GM23338 (cell line): ENCODE measurements at regions not wholly inside any gene's neighbourhood (a gene's known extent, or its start where the extent isn't known, plus 50 kb on each side); places are given as distances from the start of the nearest gene placed in this dataset.

Experiments
- ATAC-seq: fragments of 200-7000 bp; cut with Tn5 transposase; 3 replicates; pipeline ENCODE4 v1.9.1; 2020
- DNase-seq: peaks from one replicate; pipeline ENCODE4 v3.0.0-alpha.2; 2015; ENCODE audit warnings: low spot score
- H2AFZ ChIP-seq: fragments of 200-600 bp; sonication (generic); 2 replicates; pipeline ENCODE4 v1.8.0; 2016; ENCODE audit warnings: antibody characterized with exemption, mild to moderate bottlenecking, moderate library complexity
- H3F3A ChIP-seq: fragments of 200-600 bp; sonication (generic); replicated peaks from 2 replicates; pipeline ENCODE4 v1.8.0; 2017; ENCODE audit warnings: antibody characterized with exemption, mixed run types, low read depth
- H3K27ac ChIP-seq: fragments of 200-600 bp; sonication (generic); 2 replicates; pipeline ENCODE4 v1.6.1; 2016; ENCODE audit warnings: low read depth
- H3K27me3 ChIP-seq: fragments of 200-600 bp; sonication (generic); 2 replicates; pipeline ENCODE4 v1.8.0; 2016; ENCODE audit warnings: mild to moderate bottlenecking, mixed run types, moderate library complexity; ENCODE audit not compliant: insufficient read depth
- H3K36me3 ChIP-seq: fragments of 200-600 bp; sonication (generic); 2 replicates; pipeline ENCODE4 v1.8.0; 2016; ENCODE audit warnings: mild to moderate bottlenecking; ENCODE audit not compliant: insufficient read depth
- H3K4me1 ChIP-seq: fragments of 200-600 bp; sonication (generic); 2 replicates; pipeline ENCODE4 v1.8.0; 2016; ENCODE audit warnings: mild to moderate bottlenecking, moderate library complexity; ENCODE audit not compliant: insufficient read depth
- H3K4me2 ChIP-seq: fragments of 200-600 bp; sonication (generic); 2 replicates; pipeline ENCODE4 v1.7.1; 2017; ENCODE audit warnings: mixed run types
- H3K4me3 ChIP-seq: fragments of 200-600 bp; sonication (generic); 2 replicates; pipeline ENCODE4 v1.6.1; 2016; ENCODE audit warnings: mixed run types
- H3K79me2 ChIP-seq: fragments of 200-600 bp; sonication (generic); replicated peaks from 2 replicates; pipeline ENCODE4 v1.8.0; 2017; ENCODE audit warnings: mild to moderate bottlenecking; ENCODE audit not compliant: insufficient read depth
- H3K9me2 ChIP-seq: fragments of 200-600 bp; sonication (generic); 2 replicates; pipeline ENCODE4 v1.8.0; 2017; ENCODE audit not compliant: insufficient read depth
- H4K20me1 ChIP-seq: fragments of 200-600 bp; sonication (generic); replicated peaks from 2 replicates; pipeline ENCODE4 v1.8.0; 2017; ENCODE audit warnings: mild to moderate bottlenecking; ENCODE audit not compliant: insufficient read depth
- H3K27ac Mint-ChIP-seq: 2 replicates; pipeline ENCODE4 v1.8.0; 2020; ENCODE audit warnings: inconsistent platforms, mild to moderate bottlenecking, moderate library complexity, mixed read lengths
- H3K27me3 Mint-ChIP-seq: 3 replicates; pipeline ENCODE4 v1.8.0; 2022; ENCODE audit warnings: low read depth, mild to moderate bottlenecking, moderate library complexity, mixed read lengths, inconsistent platforms; ENCODE audit not compliant: insufficient read depth, poor library complexity
- H3K36me3 Mint-ChIP-seq: 3 replicates; pipeline ENCODE4 v1.8.0; 2021; ENCODE audit warnings: low read depth, mild to moderate bottlenecking, inconsistent platforms, moderate library complexity, mixed read lengths
- H3K4me1 Mint-ChIP-seq: 3 replicates; pipeline ENCODE4 v1.8.0; 2020; ENCODE audit warnings: mild to moderate bottlenecking, inconsistent platforms, mixed read lengths
- H3K4me3 Mint-ChIP-seq: 3 replicates; pipeline ENCODE4 v1.8.0; 2021; ENCODE audit warnings: moderate library complexity, mild to moderate bottlenecking, inconsistent platforms, mixed read lengths
- H3K9me3 Mint-ChIP-seq: 3 replicates; pipeline ENCODE4 v1.8.0; 2020; ENCODE audit warnings: moderate library complexity, mild to moderate bottlenecking, inconsistent platforms, mixed read lengths
- CREB1 ChIP-seq: fragments of 250-450 bp; sonication (Bioruptor Pico); IDR thresholded peaks from 2 replicates; pipeline ENCODE4 v1.5.0; 2020; ENCODE audit warnings: low read depth, mild to moderate bottlenecking, moderate library complexity
- EZH2 ChIP-seq: fragments of 200-600 bp; sonication (generic); IDR thresholded peaks from one replicate; pipeline ENCODE4 v1.8.0; 2017; ENCODE audit warnings: antibody characterized with exemption, mild to moderate bottlenecking, low read depth; ENCODE audit not compliant: unreplicated experiment
- EZH2phosphoT487 ChIP-seq: fragments of 200-600 bp; sonication (generic); IDR thresholded peaks from one replicate; pipeline ENCODE4 v1.8.1; 2018; ENCODE audit warnings: antibody characterized with exemption; ENCODE audit not compliant: unreplicated experiment
- JUNB ChIP-seq: IDR thresholded peaks from one replicate; pipeline ENCODE4 v1.6.1; 2016; ENCODE audit warnings: antibody characterized with exemption; ENCODE audit not compliant: unreplicated experiment
- NANOG ChIP-seq: IDR thresholded peaks from 2 replicates; pipeline ENCODE4 v1.6.1; 2016; ENCODE audit warnings: antibody characterized with exemption, borderline replicate concordance
- POLR2AphosphoS5 ChIP-seq: IDR thresholded peaks from 2 replicates; pipeline ENCODE4 v1.6.1; 2016; ENCODE audit warnings: antibody characterized with exemption, low read depth
- STAT1 ChIP-seq: IDR thresholded peaks from one replicate; pipeline ENCODE4 v1.6.1; 2016; ENCODE audit warnings: antibody characterized with exemption; ENCODE audit not compliant: unreplicated experiment
- ZNF114 ChIP-seq: fragments of 250-450 bp; sonication (Bioruptor Pico); IDR thresholded peaks from 2 replicates; pipeline ENCODE4 v1.5.0; 2020; ENCODE audit warnings: mild to moderate bottlenecking, moderate library complexity
- ZNF331 ChIP-seq: fragments of 250-450 bp; sonication (Bioruptor Pico); IDR thresholded peaks from 2 replicates; pipeline ENCODE4 v1.5.0; 2020; ENCODE audit warnings: low read depth, mild to moderate bottlenecking, moderate library complexity
- TF ChIP-seq, protein P1 (sequence below): IDR thresholded peaks from one replicate; pipeline ENCODE4 v1.6.1; 2018; ENCODE audit warnings: antibody characterized with exemption; ENCODE audit not compliant: unreplicated experiment
- TF ChIP-seq, protein P2 (sequence below): IDR thresholded peaks from 2 replicates; pipeline ENCODE4 v1.6.1; 2016; ENCODE audit warnings: antibody characterized with exemption
- TF ChIP-seq, protein P3 (sequence below): fragments of 250-450 bp; sonication (Bioruptor Pico); IDR thresholded peaks from 2 replicates; pipeline ENCODE4 v1.5.0; 2020; ENCODE audit warnings: mild to moderate bottlenecking, moderate library complexity
- TF ChIP-seq, protein P4 (sequence below), 2 experiments: fragments of 200-600 bp in 1 of 2; sonication (generic) in 1 of 2; conservative IDR thresholded peaks; 2 replicates each; pipeline versions ENCODE4 v1.5.1 to v1.6.1; 2016 to 2017; ENCODE audit warnings: antibody characterized with exemption in 2 of 2, low read depth in 2 of 2, mild to moderate bottlenecking in 2 of 2, moderate library complexity in 1 of 2

DNA sequence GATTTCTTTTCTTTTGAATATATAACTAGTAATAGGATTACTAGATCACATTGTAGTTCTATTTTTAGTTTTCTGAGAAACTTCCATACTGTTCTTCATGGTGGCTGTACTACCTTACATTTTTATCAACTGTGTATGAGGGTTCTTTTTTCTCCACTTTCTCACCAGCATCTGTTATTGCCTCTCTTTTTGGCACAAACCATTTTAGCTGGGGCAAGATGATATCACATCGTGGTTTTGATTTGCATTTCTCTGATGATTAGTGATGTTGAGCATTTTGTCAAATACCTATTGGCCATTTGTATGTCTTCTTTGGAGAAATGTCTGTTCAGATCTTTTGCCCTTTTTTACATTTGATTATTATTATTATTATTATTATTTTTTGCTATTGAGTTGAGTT, 86.1 kb upstream of the TCF21 start:
- no peaks in the 10 kb centered on the region for H3K79me2 ChIP-seq
- H3K4me1 ChIP-seq: no peaks in the 10 kb centered on the region
- no peaks in the 10 kb centered on the region for H4K20me1 ChIP-seq
- H3K4me1 Mint-ChIP-seq: no peaks in the 10 kb centered on the region
- H3K36me3 Mint-ChIP-seq: no peaks in the 10 kb centered on the region
- H3K27me3 ChIP-seq: no peaks in the 10 kb centered on the region
- TF ChIP-seq EZH2 (no peak), POLR2AphosphoS5 (no peak), ZNF331 (CRISPR knock-in tag) (no peak), CREB1 (CRISPR knock-in tag) (no peak), EZH2phosphoT487 (no peak), ZNF114 (CRISPR knock-in tag) (no peak), STAT1 (no peak), JUNB (no peak), NANOG (no peak)
- TF ChIP-seq, protein P1, sequence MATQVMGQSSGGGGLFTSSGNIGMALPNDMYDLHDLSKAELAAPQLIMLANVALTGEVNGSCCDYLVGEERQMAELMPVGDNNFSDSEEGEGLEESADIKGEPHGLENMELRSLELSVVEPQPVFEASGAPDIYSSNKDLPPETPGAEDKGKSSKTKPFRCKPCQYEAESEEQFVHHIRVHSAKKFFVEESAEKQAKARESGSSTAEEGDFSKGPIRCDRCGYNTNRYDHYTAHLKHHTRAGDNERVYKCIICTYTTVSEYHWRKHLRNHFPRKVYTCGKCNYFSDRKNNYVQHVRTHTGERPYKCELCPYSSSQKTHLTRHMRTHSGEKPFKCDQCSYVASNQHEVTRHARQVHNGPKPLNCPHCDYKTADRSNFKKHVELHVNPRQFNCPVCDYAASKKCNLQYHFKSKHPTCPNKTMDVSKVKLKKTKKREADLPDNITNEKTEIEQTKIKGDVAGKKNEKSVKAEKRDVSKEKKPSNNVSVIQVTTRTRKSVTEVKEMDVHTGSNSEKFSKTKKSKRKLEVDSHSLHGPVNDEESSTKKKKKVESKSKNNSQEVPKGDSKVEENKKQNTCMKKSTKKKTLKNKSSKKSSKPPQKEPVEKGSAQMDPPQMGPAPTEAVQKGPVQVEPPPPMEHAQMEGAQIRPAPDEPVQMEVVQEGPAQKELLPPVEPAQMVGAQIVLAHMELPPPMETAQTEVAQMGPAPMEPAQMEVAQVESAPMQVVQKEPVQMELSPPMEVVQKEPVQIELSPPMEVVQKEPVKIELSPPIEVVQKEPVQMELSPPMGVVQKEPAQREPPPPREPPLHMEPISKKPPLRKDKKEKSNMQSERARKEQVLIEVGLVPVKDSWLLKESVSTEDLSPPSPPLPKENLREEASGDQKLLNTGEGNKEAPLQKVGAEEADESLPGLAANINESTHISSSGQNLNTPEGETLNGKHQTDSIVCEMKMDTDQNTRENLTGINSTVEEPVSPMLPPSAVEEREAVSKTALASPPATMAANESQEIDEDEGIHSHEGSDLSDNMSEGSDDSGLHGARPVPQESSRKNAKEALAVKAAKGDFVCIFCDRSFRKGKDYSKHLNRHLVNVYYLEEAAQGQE: no peak
- TF ChIP-seq, protein P2, sequence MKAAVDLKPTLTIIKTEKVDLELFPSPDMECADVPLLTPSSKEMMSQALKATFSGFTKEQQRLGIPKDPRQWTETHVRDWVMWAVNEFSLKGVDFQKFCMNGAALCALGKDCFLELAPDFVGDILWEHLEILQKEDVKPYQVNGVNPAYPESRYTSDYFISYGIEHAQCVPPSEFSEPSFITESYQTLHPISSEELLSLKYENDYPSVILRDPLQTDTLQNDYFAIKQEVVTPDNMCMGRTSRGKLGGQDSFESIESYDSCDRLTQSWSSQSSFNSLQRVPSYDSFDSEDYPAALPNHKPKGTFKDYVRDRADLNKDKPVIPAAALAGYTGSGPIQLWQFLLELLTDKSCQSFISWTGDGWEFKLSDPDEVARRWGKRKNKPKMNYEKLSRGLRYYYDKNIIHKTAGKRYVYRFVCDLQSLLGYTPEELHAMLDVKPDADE: no peak
- TF ChIP-seq, protein P3, sequence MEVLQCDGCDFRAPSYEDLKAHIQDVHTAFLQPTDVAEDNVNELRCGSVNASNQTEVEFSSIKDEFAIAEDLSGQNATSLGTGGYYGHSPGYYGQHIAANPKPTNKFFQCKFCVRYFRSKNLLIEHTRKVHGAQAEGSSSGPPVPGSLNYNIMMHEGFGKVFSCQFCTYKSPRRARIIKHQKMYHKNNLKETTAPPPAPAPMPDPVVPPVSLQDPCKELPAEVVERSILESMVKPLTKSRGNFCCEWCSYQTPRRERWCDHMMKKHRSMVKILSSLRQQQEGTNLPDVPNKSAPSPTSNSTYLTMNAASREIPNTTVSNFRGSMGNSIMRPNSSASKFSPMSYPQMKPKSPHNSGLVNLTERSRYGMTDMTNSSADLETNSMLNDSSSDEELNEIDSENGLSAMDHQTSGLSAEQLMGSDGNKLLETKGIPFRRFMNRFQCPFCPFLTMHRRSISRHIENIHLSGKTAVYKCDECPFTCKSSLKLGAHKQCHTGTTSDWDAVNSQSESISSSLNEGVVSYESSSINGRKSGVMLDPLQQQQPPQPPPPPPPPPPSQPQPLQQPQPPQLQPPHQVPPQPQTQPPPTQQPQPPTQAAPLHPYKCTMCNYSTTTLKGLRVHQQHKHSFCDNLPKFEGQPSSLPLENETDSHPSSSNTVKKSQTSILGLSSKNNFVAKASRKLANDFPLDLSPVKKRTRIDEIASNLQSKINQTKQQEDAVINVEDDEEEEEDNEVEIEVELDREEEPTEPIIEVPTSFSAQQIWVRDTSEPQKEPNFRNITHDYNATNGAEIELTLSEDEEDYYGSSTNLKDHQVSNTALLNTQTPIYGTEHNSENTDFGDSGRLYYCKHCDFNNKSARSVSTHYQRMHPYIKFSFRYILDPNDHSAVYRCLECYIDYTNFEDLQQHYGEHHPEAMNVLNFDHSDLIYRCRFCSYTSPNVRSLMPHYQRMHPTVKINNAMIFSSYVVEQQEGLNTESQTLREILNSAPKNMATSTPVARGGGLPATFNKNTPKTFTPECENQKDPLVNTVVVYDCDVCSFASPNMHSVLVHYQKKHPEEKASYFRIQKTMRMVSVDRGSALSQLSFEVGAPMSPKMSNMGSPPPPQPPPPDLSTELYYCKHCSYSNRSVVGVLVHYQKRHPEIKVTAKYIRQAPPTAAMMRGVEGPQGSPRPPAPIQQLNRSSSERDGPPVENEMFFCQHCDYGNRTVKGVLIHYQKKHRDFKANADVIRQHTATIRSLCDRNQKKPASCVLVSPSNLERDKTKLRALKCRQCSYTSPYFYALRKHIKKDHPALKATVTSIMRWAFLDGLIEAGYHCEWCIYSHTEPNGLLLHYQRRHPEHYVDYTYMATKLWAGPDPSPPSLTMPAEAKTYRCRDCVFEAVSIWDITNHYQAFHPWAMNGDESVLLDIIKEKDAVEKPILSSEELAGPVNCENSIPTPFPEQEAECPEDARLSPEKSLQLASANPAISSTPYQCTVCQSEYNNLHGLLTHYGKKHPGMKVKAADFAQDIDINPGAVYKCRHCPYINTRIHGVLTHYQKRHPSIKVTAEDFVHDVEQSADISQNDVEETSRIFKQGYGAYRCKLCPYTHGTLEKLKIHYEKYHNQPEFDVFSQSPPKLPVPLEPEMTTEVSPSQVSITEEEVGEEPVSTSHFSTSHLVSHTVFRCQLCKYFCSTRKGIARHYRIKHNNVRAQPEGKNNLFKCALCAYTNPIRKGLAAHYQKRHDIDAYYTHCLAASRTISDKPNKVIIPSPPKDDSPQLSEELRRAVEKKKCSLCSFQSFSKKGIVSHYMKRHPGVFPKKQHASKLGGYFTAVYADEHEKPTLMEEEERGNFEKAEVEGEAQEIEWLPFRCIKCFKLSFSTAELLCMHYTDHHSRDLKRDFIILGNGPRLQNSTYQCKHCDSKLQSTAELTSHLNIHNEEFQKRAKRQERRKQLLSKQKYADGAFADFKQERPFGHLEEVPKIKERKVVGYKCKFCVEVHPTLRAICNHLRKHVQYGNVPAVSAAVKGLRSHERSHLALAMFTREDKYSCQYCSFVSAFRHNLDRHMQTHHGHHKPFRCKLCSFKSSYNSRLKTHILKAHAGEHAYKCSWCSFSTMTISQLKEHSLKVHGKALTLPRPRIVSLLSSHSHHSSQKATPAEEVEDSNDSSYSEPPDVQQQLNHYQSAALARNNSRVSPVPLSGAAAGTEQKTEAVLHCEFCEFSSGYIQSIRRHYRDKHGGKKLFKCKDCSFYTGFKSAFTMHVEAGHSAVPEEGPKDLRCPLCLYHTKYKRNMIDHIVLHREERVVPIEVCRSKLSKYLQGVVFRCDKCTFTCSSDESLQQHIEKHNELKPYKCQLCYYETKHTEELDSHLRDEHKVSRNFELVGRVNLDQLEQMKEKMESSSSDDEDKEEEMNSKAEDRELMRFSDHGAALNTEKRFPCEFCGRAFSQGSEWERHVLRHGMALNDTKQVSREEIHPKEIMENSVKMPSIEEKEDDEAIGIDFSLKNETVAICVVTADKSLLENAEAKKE (CRISPR knock-in tag): no peak
- TF ChIP-seq, protein P4, sequence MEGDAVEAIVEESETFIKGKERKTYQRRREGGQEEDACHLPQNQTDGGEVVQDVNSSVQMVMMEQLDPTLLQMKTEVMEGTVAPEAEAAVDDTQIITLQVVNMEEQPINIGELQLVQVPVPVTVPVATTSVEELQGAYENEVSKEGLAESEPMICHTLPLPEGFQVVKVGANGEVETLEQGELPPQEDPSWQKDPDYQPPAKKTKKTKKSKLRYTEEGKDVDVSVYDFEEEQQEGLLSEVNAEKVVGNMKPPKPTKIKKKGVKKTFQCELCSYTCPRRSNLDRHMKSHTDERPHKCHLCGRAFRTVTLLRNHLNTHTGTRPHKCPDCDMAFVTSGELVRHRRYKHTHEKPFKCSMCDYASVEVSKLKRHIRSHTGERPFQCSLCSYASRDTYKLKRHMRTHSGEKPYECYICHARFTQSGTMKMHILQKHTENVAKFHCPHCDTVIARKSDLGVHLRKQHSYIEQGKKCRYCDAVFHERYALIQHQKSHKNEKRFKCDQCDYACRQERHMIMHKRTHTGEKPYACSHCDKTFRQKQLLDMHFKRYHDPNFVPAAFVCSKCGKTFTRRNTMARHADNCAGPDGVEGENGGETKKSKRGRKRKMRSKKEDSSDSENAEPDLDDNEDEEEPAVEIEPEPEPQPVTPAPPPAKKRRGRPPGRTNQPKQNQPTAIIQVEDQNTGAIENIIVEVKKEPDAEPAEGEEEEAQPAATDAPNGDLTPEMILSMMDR (conservative IDR thresholded peaks at IDR 0.05; ENCODE audit: low read depth in 2 of 2): no peak
- DNase-seq (no peak), ATAC-seq (no peak)
- no peak overlapping the region for H3K4me2 ChIP-seq
- peaks cover 1% of the 10 kb centered on the region for H3K27me3 Mint-ChIP-seq
- H2AFZ ChIP-seq: no peak overlapping the region
- no peak overlapping the region for H3K27ac Mint-ChIP-seq
- no peaks in the 10 kb centered on the region for H3K36me3 ChIP-seq
- no peak overlapping the region for H3K27ac ChIP-seq
- no peaks in the 10 kb centered on the region; the same call in 2 of the 3 replicates for H3K9me3 Mint-ChIP-seq
- H3K9me2 ChIP-seq: 0 out of 2 replicates have a peak, but pooled peaks cover 4% of the 10 kb centered on the region
- no peak overlapping the region for H3K4me3 Mint-ChIP-seq
- no peak overlapping the region for H3K4me3 ChIP-seq
- no peaks in the 10 kb centered on the region for H3F3A ChIP-seq
